ENCODE measurements at regions not wholly inside any gene's neighbourhood (a gene's known extent, or its start where the extent isn't known, plus 50 kb on each side); places are given as distances from the start of the nearest gene placed in this dataset.

DNA sequence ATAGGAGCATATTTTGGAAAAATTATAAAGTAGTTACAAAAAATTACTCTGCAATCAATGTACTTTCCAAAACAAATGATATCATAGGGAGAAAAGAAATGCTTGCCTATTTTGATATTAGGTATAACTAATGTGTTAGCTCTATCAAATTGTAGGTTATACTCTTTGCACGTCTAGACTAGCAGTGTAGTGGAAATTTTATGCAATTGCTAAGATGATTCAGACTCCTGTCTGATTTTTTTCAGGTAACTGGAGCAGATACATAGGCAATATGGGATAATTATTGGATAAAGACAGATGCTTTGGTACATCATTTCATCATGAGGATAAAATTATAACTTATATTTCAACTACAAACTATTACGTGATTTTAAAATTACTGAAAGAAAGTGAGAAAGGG, 918.3 kb downstream of the EPHA4 start:
- TF ChIP-seq, protein P1, sequence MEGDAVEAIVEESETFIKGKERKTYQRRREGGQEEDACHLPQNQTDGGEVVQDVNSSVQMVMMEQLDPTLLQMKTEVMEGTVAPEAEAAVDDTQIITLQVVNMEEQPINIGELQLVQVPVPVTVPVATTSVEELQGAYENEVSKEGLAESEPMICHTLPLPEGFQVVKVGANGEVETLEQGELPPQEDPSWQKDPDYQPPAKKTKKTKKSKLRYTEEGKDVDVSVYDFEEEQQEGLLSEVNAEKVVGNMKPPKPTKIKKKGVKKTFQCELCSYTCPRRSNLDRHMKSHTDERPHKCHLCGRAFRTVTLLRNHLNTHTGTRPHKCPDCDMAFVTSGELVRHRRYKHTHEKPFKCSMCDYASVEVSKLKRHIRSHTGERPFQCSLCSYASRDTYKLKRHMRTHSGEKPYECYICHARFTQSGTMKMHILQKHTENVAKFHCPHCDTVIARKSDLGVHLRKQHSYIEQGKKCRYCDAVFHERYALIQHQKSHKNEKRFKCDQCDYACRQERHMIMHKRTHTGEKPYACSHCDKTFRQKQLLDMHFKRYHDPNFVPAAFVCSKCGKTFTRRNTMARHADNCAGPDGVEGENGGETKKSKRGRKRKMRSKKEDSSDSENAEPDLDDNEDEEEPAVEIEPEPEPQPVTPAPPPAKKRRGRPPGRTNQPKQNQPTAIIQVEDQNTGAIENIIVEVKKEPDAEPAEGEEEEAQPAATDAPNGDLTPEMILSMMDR (IDR thresholded peaks at IDR 0.05) = no peak
- no peak for TF ChIP-seq POLR2A (IDR thresholded peaks at IDR 0.05)
